ENCODE measurements at regions not wholly inside any gene's neighbourhood (a gene's known extent, or its start where the extent isn't known, plus 50 kb on each side); places are given as distances from the start of the nearest gene placed in this dataset.

- TF ChIP-seq EP300 (IDR thresholded peaks at IDR 0.05) = no peak
- no peak for TF ChIP-seq CTCF (IDR thresholded peaks at IDR 0.05)
- no peak for TF ChIP-seq POLR2A (IDR thresholded peaks at IDR 0.05)
- no peak for TF ChIP-seq POLR2AphosphoS5 (IDR thresholded peaks at IDR 0.05)
These were observed 598.8 kb upstream of the ADAMTS16 start for GRCh38 chr5:4541334-4541733.
